PFSK-1 (cell line): ENCODE measurements at regions not wholly inside any gene's neighbourhood (a gene's known extent, or its start where the extent isn't known, plus 50 kb on each side); places are given as distances from the start of the nearest gene placed in this dataset.

Source experiments
- FOXP2 ChIP-seq: optimal IDR thresholded peaks from 2 replicates; pipeline ENCODE3; 2011; ENCODE audit warnings: borderline replicate concordance, control low read depth, inconsistent platforms; ENCODE audit not compliant: insufficient read depth; ENCODE audit errors: extremely low read length, extremely low read depth
- POLR2AphosphoS5 ChIP-seq: IDR thresholded peaks from 2 replicates; pipeline ENCODE4 v1.6.1; 2012; ENCODE audit warnings: low read depth, mild to moderate bottlenecking, control low read depth, low read length, moderate library complexity
- REST ChIP-seq, 2 experiments: IDR thresholded peaks; 2 replicates each; pipeline versions ENCODE4 v1.6.1 to v1.8.0; 2011 to 2012; ENCODE audit warnings: low read depth in 2 of 2, low read length in 2 of 2, control low read depth in 1 of 2, inconsistent platforms in 1 of 2, mild to moderate bottlenecking in 1 of 2, moderate library complexity in 1 of 2; ENCODE audit not compliant: insufficient read depth in 1 of 2
- SIN3A ChIP-seq: IDR thresholded peaks from 2 replicates; pipeline ENCODE4 v1.6.1; 2012; ENCODE audit warnings: mild to moderate bottlenecking, low read length, moderate library complexity, borderline replicate concordance; ENCODE audit not compliant: insufficient read depth
- TAF1 ChIP-seq: IDR thresholded peaks from 2 replicates; pipeline ENCODE4 v1.6.1; 2012; ENCODE audit warnings: low read length, control low read depth, borderline replicate concordance; ENCODE audit not compliant: insufficient read depth

DNA sequence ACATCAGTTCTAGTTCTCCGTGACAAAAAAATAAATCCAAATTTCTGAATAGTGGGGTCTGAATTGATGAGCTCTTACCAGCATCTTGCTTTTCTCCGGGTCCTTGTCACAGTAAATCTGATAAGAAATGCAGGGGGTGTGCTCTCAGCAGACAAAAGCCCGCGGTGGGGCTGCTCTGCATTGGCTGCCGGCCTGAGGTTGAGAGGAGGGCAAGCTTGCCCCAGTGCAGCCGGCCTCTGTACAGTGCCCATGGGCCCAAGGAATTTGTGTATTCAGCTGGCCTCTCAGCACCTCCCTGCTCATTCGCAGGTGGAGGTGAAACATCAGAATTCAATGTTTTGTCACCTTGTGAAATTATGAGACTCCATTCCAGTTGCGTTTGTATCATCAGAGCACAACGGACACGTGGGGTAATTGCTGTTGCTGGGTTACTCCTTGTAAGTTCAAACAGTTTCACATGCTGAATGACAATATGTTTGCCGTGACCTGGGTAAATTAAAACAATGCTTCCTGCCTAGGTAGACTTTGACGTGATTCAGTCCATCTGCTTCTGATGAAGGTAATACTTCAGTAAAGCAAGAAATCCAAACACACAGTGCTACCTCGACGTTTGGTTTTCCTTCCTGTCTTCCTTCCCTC is 596.4 kb downstream of the MID1IP1 start:
- TF ChIP-seq REST (IDR thresholded peaks at IDR 0.05; ENCODE audit: insufficient read depth in 1 of 2, low read depth in 2 of 2, low read length in 2 of 2) (no peak), FOXP2 (no peak), SIN3A (no peak), POLR2AphosphoS5 (no peak), TAF1 (no peak)

DNA sequence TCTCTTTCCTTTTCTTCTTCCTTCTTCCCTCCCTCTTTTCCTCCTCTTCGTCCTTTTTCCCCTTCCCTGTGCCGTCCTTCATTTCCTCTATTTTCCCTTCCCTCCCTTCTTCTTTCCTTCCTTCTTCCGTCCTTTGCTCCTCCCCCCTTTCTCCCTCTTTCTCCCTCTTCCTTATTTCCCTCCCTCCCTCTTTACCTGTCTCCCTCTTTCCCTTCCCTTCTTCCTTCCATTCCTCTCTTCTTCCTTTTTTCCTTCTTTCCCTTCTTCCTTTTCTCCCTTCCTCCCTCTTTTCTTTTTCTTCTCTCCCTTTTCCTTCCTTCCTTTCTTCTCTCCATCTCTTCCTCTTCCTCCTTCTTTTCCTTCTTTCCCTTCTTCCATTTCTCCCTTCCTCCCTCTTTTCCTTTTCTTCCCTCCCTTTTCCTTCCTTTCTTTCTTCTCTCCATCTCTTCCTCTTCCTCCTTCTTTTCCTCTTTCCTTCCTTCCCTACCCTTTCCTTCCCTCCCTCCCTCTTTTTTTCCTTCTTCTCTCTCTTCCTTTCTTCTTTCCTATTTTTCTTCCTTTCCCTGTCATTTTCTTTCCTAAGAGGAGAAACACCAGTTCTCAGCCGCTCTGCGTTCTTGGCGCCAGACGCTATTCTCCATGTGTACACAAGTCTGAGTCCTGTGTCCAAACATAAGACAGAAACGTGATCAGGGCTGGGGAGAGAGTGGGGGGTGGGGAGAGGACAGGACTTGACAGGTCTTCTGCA is 597.1 kb downstream of the MID1IP1 start:
- TF ChIP-seq FOXP2 (no peak), SIN3A (no peak), TAF1 (no peak), REST (IDR thresholded peaks at IDR 0.05; ENCODE audit: insufficient read depth in 1 of 2, low read depth in 2 of 2, low read length in 2 of 2) (no peak), POLR2AphosphoS5 (no peak)

GRCh38 chrX:39398963-39399261 is 597.7 kb downstream of the MID1IP1 start:
- no peak for TF ChIP-seq REST (IDR thresholded peaks at IDR 0.05; ENCODE audit: insufficient read depth in 1 of 2, low read depth in 2 of 2, low read length in 2 of 2)
- TF ChIP-seq FOXP2: no peak
- no peak for TF ChIP-seq POLR2AphosphoS5
- TF ChIP-seq SIN3A: no peak
- TF ChIP-seq TAF1: no peak

GRCh38 chrX:39399387-39399786 is 598.1 kb downstream of the MID1IP1 start:
- TF ChIP-seq REST (IDR thresholded peaks at IDR 0.05; ENCODE audit: insufficient read depth in 1 of 2, low read depth in 2 of 2, low read length in 2 of 2) (peak in 1 of 2 experiments; percentile 72; a peak in 2 of 4 replicates), FOXP2 (no peak)
